HL-60 (cell line): ENCODE measurements at regions not wholly inside any gene's neighbourhood (a gene's known extent, or its start where the extent isn't known, plus 50 kb on each side); places are given as distances from the start of the nearest gene placed in this dataset.

Experiments used
- GABPA ChIP-seq: IDR thresholded peaks from 2 replicates; pipeline ENCODE4 v1.6.1; 2012; ENCODE audit warnings: low read depth
- POLR2AphosphoS5 ChIP-seq: IDR thresholded peaks from 2 replicates; pipeline ENCODE4 v1.6.1; 2012; ENCODE audit warnings: low read depth
- SPI1 ChIP-seq: IDR thresholded peaks from 2 replicates; pipeline ENCODE4 v1.6.1; 2012; ENCODE audit warnings: low read depth, mild to moderate bottlenecking, borderline replicate concordance
- TF ChIP-seq, protein P1 (sequence below): IDR thresholded peaks from one replicate; pipeline ENCODE4 v1.5.1; 2011; ENCODE audit warnings: low read length, control low read depth, inconsistent platforms; ENCODE audit not compliant: insufficient read depth
- TF ChIP-seq, protein P2 (sequence below): IDR thresholded peaks from 2 replicates; pipeline ENCODE4 v1.6.1; 2012; ENCODE audit warnings: low read depth; ENCODE audit not compliant: insufficient replicate concordance

GRCh38 chr1:43009274-43009673 is 50.6 kb upstream of the SLC2A1 start:
- TF ChIP-seq, protein P1, sequence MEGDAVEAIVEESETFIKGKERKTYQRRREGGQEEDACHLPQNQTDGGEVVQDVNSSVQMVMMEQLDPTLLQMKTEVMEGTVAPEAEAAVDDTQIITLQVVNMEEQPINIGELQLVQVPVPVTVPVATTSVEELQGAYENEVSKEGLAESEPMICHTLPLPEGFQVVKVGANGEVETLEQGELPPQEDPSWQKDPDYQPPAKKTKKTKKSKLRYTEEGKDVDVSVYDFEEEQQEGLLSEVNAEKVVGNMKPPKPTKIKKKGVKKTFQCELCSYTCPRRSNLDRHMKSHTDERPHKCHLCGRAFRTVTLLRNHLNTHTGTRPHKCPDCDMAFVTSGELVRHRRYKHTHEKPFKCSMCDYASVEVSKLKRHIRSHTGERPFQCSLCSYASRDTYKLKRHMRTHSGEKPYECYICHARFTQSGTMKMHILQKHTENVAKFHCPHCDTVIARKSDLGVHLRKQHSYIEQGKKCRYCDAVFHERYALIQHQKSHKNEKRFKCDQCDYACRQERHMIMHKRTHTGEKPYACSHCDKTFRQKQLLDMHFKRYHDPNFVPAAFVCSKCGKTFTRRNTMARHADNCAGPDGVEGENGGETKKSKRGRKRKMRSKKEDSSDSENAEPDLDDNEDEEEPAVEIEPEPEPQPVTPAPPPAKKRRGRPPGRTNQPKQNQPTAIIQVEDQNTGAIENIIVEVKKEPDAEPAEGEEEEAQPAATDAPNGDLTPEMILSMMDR: no peak
- TF ChIP-seq POLR2AphosphoS5 (no peak), GABPA (no peak), SPI1 (peak; percentile 39; the same call in 1 of the 2 replicates)
- TF ChIP-seq, protein P2, sequence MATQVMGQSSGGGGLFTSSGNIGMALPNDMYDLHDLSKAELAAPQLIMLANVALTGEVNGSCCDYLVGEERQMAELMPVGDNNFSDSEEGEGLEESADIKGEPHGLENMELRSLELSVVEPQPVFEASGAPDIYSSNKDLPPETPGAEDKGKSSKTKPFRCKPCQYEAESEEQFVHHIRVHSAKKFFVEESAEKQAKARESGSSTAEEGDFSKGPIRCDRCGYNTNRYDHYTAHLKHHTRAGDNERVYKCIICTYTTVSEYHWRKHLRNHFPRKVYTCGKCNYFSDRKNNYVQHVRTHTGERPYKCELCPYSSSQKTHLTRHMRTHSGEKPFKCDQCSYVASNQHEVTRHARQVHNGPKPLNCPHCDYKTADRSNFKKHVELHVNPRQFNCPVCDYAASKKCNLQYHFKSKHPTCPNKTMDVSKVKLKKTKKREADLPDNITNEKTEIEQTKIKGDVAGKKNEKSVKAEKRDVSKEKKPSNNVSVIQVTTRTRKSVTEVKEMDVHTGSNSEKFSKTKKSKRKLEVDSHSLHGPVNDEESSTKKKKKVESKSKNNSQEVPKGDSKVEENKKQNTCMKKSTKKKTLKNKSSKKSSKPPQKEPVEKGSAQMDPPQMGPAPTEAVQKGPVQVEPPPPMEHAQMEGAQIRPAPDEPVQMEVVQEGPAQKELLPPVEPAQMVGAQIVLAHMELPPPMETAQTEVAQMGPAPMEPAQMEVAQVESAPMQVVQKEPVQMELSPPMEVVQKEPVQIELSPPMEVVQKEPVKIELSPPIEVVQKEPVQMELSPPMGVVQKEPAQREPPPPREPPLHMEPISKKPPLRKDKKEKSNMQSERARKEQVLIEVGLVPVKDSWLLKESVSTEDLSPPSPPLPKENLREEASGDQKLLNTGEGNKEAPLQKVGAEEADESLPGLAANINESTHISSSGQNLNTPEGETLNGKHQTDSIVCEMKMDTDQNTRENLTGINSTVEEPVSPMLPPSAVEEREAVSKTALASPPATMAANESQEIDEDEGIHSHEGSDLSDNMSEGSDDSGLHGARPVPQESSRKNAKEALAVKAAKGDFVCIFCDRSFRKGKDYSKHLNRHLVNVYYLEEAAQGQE: no peak
